Activated CD8-positive, alpha-beta memory T cell treated with anti-CD3 and anti-CD28 coated beads, Interleukin-2, amount 50 U/mL, for 24 hours (primary cell): ENCODE measurements at regions not wholly inside any gene's neighbourhood (a gene's known extent, or its start where the extent isn't known, plus 50 kb on each side); places are given as distances from the start of the nearest gene placed in this dataset.

Experiments used
- DNase-seq: peaks from one replicate; pipeline ENCODE4 v3.0.0-alpha.2; 2020; ENCODE audit errors: extremely low read depth

- DNase-seq, result no peak
Measured at GRCh38 chr3:18630295-18630694, 205.2 kb upstream of the SATB1 start.

- DNase-seq, result no peak
Measured at GRCh38 chr3:18625085-18625484, 199.9 kb upstream of the SATB1 start.

DNA sequence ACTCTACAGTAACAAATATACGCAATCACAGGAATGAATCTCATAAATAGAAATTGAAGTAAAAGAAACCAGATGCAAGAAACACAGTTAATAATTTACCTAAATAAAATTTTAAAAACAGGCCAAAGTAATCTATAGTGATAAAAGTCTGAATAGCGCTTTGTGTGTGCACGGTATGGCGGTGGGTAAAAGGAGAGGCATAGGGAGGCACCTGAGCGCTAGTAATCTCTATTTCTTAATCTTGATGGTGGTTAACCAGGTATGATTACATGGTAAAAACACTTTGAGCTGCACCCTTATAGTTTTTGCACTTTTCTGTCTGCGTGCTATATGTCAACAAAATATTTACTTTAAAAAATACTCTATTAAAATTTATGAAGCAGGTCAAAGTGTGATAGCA lies 198.1 kb upstream of the SATB1 start:
- DNase-seq, result no peak

DNA sequence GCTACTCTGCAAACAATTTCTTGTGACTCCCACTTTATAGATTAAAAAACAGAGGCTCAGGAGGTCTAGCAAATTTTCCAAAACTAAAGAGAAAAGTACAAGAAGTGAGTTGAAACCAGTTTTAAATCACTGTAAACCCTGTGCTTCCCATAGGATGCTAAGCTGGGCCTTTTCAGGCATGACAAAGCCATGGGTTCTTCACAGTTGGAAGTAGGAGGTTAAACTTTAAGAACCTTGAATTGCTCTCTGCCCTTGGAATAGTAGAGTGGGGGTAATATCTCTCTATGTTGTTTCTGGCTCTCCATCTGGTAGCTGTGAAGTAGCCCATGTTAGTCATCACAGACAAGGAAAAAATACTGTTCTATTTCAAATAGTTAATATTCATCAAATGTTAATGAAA lies 193.6 kb upstream of the SATB1 start:
- no peak for DNase-seq

DNA sequence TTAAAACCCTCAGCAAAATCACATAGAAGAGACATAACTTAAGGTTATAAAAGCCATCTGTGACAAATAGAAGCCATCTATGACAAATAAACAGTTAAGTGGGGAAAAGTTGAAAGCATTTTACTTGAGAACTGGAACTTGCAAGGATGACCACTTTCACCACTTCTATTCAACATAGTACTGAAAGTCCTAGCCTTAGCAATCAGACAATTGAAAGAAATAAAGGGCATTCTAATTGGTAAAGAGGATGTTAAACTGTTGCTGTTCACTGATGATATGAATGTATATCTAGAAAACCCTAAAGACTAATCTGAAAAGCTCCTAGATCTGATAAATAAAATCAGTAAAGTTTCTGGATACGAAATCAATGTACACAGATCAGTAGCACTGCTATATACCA lies 186.9 kb upstream of the SATB1 start:
- no peak for DNase-seq

DNA sequence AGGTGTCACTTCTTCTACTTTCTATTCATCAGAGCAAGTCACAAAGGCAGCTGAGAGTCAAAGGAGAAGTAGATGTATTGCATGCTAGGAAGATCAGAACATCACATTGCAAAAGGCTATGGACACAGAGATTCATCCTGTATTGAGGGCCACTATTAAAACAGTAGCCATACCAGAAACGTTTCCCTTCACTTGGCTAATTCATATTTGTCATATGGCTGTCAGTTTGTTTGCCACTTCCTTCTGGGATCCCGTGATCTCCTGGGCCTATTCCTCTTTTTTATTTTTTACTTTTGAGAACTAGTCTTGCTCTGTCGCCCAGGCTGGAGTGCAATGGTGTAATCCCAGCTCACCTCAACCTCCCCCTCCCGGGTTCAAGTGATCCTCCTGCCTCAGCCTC lies 184.0 kb upstream of the SATB1 start:
- DNase-seq, result no peak

GRCh38 chr3:18597919-18598318 lies 172.8 kb upstream of the SATB1 start:
- no peak for DNase-seq

- no peak for DNase-seq
Measured at GRCh38 chr3:18593231-18593630, 168.1 kb upstream of the SATB1 start.

DNA sequence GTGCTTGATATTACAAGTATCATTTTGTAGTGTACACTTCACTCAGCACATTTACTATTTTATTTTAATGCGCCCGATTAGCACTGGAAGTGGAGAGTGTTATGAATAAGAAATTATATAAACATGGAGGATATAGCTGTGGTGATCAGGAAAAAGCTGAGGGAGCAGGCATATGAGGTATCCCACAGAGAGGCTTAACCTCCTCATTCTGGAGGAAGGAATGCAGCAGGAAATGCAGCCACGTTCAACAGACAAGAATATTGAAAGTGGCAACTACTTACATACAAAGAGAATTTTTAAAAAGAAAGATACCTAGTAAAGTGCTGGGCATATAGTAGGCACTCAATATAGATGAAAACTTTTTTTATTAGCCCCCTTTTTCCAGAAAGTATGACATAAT lies 166.0 kb upstream of the SATB1 start:
- DNase-seq, result no peak

GRCh38 chr3:18586076-18586475 lies 160.9 kb upstream of the SATB1 start:
- no peak for DNase-seq

GRCh38 chr3:18585004-18585968 lies 160.1 kb upstream of the SATB1 start:
- DNase-seq, result no peak

DNA sequence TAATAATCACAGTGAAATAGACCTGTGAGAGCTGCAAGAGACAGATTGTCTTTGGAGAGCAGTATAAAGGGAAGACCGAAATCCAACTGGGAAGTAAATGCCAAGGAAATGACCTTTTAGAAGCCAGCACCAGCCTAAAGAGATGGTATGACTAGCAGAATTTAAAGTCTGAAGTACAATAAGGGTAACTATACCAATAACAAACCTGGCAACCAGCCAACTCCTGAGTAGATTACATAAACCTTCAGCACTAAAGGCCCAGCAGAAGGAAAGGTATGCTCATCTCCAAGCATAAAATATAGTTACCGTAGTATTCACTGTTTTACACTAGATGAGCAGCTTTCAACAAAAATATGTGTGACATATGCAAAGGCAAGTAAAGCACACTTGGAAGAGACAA lies 155.1 kb upstream of the SATB1 start:
- DNase-seq, result no peak

DNA sequence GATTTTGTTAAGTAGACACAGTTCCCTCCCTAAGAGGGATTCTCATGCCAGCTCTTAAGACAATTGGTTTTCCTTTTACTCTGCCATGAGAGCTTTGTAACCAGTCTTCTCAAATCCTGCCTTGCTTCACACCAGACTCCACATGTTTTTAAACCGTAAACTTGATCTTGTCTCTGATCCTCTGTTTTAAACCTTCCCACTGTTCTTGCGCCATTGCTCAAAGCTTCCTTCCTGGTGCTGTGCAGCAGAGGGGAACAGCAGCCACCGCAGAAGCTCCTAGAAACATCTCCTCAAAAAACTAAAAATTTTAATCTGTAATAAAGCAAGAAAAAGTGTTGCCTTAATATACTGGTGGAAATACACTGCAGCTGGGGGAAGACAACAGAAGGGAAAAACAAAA lies 154.5 kb upstream of the SATB1 start:
- DNase-seq, result no peak

GRCh38 chr3:18575573-18575972 lies 150.4 kb upstream of the SATB1 start:
- DNase-seq, result no peak

- no peak for DNase-seq
Measured at GRCh38 chr3:18572809-18573208, 147.7 kb upstream of the SATB1 start.

DNA sequence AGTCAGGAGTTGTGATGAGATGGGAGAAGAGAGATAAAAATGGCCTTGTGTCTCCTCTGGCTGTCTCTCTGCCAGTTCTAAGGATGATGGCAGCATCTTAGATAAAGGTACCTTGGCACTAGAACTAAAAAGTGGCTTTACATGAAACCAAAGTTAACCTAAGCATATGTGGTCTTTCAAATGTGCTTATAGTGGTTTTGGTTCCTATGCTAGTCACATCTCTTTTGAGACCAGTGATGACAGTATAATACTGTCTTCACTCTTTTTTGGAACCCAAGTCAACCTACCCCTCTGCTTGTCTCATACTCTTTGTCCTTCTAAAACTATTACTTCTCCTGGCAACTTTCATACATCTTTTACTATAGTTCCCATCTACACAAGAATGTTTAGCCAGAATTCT lies 142.2 kb upstream of the SATB1 start:
- DNase-seq, result no peak

- DNase-seq, result no peak
Measured at GRCh38 chr3:18562364-18563154, 137.4 kb upstream of the SATB1 start.

GRCh38 chr3:18559331-18559842 lies 134.2 kb upstream of the SATB1 start:
- DNase-seq, result no peak

- DNase-seq, result no peak
Measured at GRCh38 chr3:18558507-18558906, 133.4 kb upstream of the SATB1 start.

GRCh38 chr3:18557216-18557615 lies 132.1 kb upstream of the SATB1 start:
- DNase-seq, result no peak

DNA sequence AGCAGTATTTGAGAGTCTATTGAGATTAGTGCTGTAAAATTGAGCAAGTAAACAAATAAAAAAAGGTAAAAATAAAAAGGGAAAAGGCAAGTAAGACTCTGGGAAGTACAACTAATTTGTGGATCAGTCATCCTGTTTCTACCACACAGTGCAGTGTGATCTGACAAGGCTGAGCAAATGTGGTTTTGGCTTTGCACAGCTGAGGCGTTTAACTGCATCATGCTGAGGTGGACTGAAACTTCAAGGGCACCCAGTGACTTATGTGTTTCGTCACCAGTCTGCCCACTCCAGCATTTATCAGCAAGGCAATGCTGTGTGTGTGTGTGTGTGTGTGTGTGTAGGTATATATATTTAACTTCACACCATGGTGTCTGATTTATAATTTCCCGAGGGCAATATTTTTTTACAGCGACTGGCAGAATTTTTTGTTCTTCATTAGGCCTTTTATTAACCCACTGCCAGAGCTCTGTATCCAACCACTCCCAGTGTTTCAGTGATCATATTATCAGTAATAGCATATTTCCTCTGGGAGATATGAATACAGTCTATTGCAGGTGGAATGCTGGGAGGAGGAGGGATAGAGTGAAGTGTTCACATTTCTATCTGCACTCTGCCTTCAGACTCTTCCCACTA lies 131.5 kb upstream of the SATB1 start:
- DNase-seq, result peak; percentile 67

DNA sequence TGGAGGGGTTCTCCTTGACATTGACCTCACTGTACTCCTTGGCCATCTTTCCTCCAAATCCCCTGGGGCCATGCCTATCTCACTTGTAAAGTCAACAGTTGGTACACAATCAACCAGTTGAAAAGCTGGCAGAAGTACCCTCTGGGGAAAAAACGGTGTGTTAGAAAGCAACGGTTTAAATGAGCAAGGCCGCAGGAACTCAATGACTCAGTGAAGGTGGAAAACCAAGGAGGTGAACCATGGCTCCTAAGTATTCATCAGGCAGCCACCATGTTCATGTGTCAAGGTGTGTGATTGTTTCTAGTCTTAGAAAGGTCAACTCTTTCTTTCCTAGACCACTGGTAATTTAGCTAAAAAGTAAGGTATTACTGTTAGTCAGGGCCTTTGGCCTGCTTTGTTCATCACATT lies 130.9 kb upstream of the SATB1 start:
- DNase-seq, result no peak
